ENCODE measurements at regions not wholly inside any gene's neighbourhood (a gene's known extent, or its start where the extent isn't known, plus 50 kb on each side); places are given as distances from the start of the nearest gene placed in this dataset.

DNA sequence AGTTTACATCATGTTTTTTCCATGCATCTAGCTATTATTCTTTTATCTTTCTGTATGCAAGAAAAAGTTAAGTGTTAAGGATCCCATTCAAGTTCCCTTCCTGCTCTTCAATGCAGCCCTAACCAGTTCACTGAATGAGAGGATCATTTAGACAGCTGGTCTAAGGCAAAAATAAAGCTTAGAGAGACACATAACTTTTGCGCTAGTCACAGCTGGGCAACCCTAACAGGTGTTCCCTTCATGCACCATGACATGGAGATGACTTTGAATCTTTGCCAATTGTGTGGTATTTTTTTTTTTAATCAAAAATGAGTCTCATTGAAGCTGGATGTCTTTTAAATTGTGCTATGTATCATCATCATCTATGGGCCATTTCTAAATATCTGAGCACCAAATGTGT is 393.8 kb upstream of the CYRIA start:
- Histone ChIP-seq H3K4me1 (no peaks in the 10 kb centered on the region), H3K9me3 (no peaks in the 10 kb centered on the region), H3K36me3 (ENCODE audit: low read depth, missing control alignments) (no peaks in the 10 kb centered on the region), H3K27me3 (no peaks in the 10 kb centered on the region), H3K27ac (no peak overlapping the region), H3K4me3 (no peak overlapping the region)
- intact Hi-C loops (cut with DNase I; ENCODE audit: low total_unique reads), result no loop called here
- WGBS, 2 donors, result 83 to 90% methylated on average over 1 of the region's 1 CpG
- no peak for DNase-seq
- no peak for TF ChIP-seq POLR2A (IDR thresholded peaks at IDR 0.05)
- TF ChIP-seq, protein P1, sequence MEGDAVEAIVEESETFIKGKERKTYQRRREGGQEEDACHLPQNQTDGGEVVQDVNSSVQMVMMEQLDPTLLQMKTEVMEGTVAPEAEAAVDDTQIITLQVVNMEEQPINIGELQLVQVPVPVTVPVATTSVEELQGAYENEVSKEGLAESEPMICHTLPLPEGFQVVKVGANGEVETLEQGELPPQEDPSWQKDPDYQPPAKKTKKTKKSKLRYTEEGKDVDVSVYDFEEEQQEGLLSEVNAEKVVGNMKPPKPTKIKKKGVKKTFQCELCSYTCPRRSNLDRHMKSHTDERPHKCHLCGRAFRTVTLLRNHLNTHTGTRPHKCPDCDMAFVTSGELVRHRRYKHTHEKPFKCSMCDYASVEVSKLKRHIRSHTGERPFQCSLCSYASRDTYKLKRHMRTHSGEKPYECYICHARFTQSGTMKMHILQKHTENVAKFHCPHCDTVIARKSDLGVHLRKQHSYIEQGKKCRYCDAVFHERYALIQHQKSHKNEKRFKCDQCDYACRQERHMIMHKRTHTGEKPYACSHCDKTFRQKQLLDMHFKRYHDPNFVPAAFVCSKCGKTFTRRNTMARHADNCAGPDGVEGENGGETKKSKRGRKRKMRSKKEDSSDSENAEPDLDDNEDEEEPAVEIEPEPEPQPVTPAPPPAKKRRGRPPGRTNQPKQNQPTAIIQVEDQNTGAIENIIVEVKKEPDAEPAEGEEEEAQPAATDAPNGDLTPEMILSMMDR (IDR thresholded peaks at IDR 0.05), result no peak

DNA sequence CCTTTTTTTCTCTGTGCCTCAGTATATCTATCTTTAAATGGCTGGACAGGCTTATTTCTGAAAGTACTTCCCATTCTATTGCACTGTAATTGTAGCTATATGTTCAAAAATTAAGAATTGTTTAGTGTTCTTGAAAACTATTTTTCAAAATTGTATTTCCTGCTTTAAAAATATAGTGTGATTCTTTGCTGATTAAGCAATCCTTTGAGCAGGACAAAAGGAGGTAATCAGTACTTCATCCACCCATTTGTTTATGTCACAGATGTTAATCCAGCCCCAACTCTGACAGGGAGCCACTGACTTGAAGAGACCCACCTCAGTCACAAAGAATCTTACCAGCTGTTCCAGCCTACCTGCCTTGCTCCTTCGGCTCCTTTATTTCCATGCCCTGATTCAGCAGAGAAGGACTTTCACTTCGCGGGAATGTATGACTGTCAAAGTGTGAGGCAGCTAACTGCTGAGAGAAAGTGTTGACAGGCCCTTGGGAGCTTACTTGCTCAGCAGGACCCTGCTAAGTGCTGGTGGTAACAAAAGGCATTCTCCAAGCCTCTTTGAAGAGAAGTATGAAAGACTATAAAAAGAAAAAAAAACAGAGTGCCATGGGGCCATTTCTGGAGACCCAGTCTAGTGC is 393.3 kb upstream of the CYRIA start:
- TF ChIP-seq, protein P1 (IDR thresholded peaks at IDR 0.05), result no peak
- TF ChIP-seq POLR2A (IDR thresholded peaks at IDR 0.05), result no peak
- no peak overlapping the region for H3K27ac ChIP-seq
- H3K36me3 ChIP-seq (ENCODE audit: low read depth, missing control alignments), result no peaks in the 10 kb centered on the region
- WGBS, 2 donors, result 49 to 74% methylated on average over 3 of the region's 3 CpGs
- intact Hi-C loops (cut with DNase I; ENCODE audit: low total_unique reads), result no loop called here
- H3K4me3 ChIP-seq, result no peak overlapping the region
- H3K4me1 ChIP-seq, result no peaks in the 10 kb centered on the region
- no peaks in the 10 kb centered on the region for H3K9me3 ChIP-seq
- DNase-seq, result no peak
- no peaks in the 10 kb centered on the region for H3K27me3 ChIP-seq

DNA sequence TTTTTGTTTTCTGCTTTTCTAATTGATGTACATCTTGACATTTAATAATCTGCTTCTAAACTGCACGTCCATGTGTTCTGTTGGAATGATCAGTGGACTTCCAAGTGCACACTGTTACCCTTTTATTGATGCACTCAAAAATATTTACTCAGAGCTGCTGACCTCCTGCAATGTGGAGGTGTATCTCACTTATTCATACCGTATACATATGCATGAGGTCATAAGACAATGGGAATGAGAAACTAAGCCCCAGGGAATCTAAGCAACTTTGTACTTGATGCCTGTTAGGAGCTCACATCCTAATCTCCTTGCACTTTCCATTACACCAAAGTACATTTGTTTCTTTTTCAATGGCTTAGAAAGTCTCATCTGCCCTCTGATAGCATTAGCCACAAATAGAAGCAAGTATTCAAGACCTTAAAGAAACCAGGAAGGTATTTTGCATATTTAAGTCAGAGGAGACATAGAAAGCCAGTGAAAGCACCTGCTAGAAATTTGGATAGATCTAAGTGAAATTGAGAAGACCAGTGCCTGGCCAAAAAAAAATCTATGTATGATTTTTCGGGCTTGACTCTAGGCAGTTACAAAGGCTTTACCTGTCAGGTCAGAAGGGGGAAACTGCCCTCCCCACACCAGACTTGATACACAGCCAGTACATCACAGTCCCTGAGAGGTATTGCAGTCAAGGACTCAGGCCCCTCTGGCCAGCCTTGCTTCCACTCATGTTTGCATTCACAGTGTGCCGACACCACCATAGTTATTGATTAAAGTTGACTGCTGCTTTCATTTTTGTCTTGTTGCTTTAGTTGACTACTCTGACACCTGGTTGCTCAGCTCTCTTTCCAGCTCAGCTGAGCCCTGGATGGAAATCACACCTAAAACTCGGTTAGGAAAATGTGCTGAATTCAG is 391.7 kb upstream of the CYRIA start:
- Histone ChIP-seq H3K27me3 (no peaks in the 10 kb centered on the region), H3K9me3 (no peaks in the 10 kb centered on the region), H3K36me3 (ENCODE audit: low read depth, missing control alignments) (no peaks in the 10 kb centered on the region), H3K4me3 (no peak overlapping the region), H3K4me1 (no peaks in the 10 kb centered on the region), H3K27ac (no peak overlapping the region)
- DNase-seq, result no peak
- TF ChIP-seq, protein P1 (IDR thresholded peaks at IDR 0.05), result no peak
- TF ChIP-seq POLR2A (IDR thresholded peaks at IDR 0.05), result no peak
- intact Hi-C loops (cut with DNase I; ENCODE audit: low total_unique reads), result no loop called here
- 69 to 81% methylated on average over 5 of the region's 5 CpGs for WGBS, 2 donors

DNA sequence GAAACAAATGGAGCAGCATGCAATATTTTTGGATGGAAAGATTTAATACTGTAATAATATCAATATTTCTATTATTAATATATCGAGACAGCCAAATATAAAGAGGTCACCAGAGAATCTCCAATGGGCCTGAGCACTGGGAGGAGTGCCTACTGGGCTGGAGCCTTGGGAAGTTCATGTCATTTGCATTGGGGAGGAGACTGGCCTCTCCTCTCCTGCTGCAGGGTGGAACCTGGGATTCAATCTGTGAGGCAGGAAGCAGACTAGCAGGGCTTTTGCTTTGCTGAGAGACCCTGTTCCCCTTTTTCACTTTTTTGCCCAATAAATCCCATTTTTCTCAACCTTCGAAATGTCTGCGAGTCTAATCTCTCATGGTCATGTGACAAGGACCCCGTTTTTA is 390.6 kb upstream of the CYRIA start:
- Histone ChIP-seq H3K27ac (no peak overlapping the region), H3K27me3 (no peaks in the 10 kb centered on the region), H3K36me3 (ENCODE audit: low read depth, missing control alignments) (no peaks in the 10 kb centered on the region), H3K4me1 (no peaks in the 10 kb centered on the region), H3K9me3 (no peaks in the 10 kb centered on the region), H3K4me3 (no peak overlapping the region)
- 87 to 89% methylated on average over 4 of the region's 4 CpGs for WGBS, 2 donors
- no peak for TF ChIP-seq POLR2A (IDR thresholded peaks at IDR 0.05)
- TF ChIP-seq, protein P1 (IDR thresholded peaks at IDR 0.05), result no peak
- intact Hi-C loops (cut with DNase I; ENCODE audit: low total_unique reads), result no loop called here
- DNase-seq, result no peak

Data from testis (tissue), 2 donors.